NCI-H748 (cell line): ENCODE measurements at regions not wholly inside any gene's neighbourhood (a gene's known extent, or its start where the extent isn't known, plus 50 kb on each side); places are given as distances from the start of the nearest gene placed in this dataset.

Experiments
- DNase-seq: peaks from one replicate; lab custom pipeline; 2025; ENCODE audit not compliant: unreplicated experiment; lab: John Stamatoyannopoulos, UW

GRCh38 chr10:61841338-61841875 lies 60.1 kb upstream of the ARID5B start:
- no peak for DNase-seq

- DNase-seq: no peak
Observed at GRCh38 chr10:61842755-61843497, 58.6 kb upstream of the ARID5B start.

GRCh38 chr10:61844116-61844822 lies 57.2 kb upstream of the ARID5B start:
- DNase-seq: no peak

GRCh38 chr10:61845196-61845949 lies 56.1 kb upstream of the ARID5B start:
- no peak for DNase-seq

- DNase-seq: no peak
Observed at GRCh38 chr10:61845950-61846268, 55.6 kb upstream of the ARID5B start.

- DNase-seq: no peak
Observed at GRCh38 chr10:61846370-61847031, 55.0 kb upstream of the ARID5B start.

GRCh38 chr10:61847087-61847486 lies 54.4 kb upstream of the ARID5B start:
- no peak for DNase-seq

GRCh38 chr10:61847640-61848039 lies 53.9 kb upstream of the ARID5B start:
- DNase-seq: no peak

GRCh38 chr10:61850376-61850775 lies 51.1 kb upstream of the ARID5B start:
- DNase-seq: no peak
